HG03060 (cell line): ENCODE measurements at regions not wholly inside any gene's neighbourhood (a gene's known extent, or its start where the extent isn't known, plus 50 kb on each side); places are given as distances from the start of the nearest gene placed in this dataset.
A peak's percentile ranks its signal among the peaks of the same experiment; 100 is the strongest.

Source experiments
- ATAC-seq: cut with Tn5 transposase; IDR thresholded peaks from one replicate; pipeline ENCODE4 v1.9.1; 2021; ENCODE audit warnings: low read depth, moderate number of reproducible peaks; ENCODE audit not compliant: unreplicated experiment

- no peak for ATAC-seq
These were observed 226.6 kb downstream of the MTX2 start for GRCh38 chr2:176495826-176496225.

- no peak for ATAC-seq
These were observed 227.5 kb downstream of the MTX2 start for GRCh38 chr2:176496761-176497160.

- ATAC-seq: no peak
These were observed 231.7 kb downstream of the MTX2 start for GRCh38 chr2:176500901-176501300.

- ATAC-seq: no peak
These were observed 232.4 kb downstream of the MTX2 start for GRCh38 chr2:176501617-176502016.

DNA sequence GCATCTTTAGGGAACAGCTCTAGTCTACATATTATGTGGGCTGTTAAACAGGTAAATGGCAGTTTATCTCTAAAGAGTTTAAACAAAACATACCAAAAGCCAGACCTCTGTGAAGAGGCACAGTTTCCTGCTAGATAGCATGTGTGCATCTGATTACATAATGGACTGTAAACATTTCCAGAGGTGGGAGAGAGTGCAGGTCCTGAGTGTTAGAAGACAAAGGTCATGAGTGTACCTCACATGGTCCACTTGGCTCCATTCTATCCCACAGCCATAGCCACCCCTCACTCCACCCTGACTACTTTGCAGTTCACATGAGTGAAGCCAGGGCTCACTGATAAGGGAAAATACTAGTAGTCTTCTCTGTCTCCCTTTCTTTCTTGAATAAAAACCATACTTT lies 233.4 kb downstream of the MTX2 start:
- no peak for ATAC-seq

- ATAC-seq: no peak
These were observed 234.5 kb downstream of the MTX2 start for GRCh38 chr2:176503776-176504175.

GRCh38 chr2:176504440-176504839 lies 235.2 kb downstream of the MTX2 start:
- ATAC-seq: no peak

DNA sequence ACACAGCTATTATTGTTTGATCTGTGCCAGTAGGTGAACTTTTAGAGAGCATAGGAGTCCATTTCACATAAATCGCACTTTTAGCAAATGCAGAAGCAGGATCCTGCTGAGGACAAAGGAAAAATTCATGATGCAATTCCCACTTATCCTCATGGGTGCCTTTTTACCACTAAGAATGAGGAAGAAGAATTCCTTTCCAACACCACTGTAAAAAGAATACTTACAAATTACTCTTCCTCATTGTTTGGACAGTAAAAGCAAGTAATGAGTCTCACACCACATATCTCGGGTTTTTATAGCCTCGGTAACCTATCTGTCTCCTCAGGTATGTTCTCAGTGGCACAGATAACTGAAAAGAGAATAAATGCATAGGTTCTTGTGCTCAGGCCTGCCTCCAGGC lies 238.5 kb downstream of the MTX2 start:
- no peak for ATAC-seq

DNA sequence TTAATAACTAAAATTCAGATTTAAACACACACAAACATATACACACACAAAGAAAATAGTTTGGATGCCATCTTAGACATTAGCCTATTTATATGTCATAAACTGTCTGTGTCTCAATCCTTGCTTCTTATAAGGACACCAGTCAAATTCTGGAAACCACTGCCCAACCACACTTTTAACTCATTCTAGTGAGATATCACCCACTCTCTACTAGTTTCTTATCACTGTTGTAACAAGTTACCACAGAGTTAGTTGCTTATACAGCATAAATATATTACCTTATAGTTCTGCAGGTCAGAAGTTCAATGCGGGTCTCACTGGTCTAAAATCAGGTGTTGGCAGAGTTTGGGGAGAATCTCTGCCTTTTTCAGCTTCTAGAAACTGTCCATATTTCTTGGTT lies 239.1 kb downstream of the MTX2 start:
- ATAC-seq: no peak

GRCh38 chr2:176508984-176509740 lies 239.9 kb downstream of the MTX2 start:
- ATAC-seq: peak; percentile 75

DNA sequence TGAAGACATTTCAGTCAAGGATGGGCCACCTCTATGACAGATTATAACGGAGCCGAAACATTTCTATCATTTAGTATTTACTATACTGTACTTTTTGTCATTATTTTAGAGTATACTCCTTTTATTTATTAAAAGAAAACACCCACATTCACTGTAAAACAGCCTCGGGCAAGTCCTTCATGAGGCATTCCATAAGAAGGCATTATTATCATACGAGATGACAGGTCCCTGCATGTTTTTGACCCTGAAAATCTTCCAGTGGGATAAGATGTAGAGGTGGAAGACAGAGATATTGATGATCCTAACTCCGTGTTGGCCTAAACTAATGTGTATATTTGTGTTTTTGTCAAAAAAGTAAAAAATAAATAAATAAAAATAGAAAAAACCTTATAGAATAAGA lies 245.0 kb downstream of the MTX2 start:
- no peak for ATAC-seq

DNA sequence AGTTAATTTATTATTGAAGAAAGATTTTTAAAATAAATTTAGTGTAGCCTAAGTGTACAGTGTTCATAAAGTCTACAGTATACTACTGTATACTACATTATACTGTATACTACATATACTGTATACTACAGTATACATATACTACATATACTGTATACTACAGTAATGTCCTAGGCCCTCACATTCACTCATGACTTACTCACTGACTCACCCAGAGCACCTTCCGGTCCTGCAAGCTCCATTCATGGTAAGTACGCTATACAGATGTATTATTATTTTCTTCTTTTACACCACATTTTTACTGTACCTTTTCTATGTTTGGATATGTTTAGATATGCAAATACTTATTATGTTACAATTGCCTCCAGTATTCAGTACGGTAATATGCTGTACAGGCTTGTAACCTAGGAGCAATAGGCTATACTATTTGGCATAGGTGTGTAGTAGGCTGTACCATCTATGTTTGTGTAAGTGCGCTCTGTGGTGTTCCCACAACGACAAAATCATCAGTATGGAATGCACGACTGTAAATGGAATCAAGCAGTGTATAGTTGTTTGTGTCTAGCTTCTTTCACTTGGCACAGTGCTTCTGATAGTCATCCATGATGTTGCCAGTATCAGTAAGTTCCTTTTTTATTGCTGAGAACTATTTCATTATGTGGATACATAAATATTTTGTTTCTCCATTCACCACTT lies 245.7 kb downstream of the MTX2 start:
- no peak for ATAC-seq

DNA sequence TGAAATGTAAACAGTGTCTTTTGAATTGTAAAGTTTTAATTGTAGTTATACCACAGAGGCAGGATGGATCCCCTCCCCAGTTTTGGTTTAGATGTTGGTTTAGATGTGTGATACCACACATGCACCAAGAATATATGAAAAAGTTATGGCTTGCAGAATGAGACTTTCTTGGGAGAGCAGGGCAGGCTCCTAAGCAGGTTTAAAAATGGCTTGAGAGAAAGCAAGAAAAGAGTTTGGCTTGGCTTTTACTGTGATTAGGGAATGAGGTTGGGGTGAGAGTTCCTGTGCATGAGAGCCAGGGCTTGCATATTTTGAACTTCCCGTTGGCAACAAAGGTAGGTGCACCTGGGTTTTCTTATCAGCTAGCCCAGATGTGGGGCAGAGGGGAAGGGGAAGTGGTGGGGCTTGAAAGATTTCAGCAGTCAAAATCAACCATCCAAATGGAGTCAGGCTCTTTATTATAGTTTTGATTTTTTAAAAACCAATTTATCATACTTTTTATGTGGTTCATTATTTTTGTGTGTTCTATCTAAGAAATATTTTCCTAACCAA lies 246.9 kb downstream of the MTX2 start:
- ATAC-seq: no peak

- ATAC-seq: no peak
These were observed 249.6 kb downstream of the MTX2 start for GRCh38 chr2:176518823-176519222.

DNA sequence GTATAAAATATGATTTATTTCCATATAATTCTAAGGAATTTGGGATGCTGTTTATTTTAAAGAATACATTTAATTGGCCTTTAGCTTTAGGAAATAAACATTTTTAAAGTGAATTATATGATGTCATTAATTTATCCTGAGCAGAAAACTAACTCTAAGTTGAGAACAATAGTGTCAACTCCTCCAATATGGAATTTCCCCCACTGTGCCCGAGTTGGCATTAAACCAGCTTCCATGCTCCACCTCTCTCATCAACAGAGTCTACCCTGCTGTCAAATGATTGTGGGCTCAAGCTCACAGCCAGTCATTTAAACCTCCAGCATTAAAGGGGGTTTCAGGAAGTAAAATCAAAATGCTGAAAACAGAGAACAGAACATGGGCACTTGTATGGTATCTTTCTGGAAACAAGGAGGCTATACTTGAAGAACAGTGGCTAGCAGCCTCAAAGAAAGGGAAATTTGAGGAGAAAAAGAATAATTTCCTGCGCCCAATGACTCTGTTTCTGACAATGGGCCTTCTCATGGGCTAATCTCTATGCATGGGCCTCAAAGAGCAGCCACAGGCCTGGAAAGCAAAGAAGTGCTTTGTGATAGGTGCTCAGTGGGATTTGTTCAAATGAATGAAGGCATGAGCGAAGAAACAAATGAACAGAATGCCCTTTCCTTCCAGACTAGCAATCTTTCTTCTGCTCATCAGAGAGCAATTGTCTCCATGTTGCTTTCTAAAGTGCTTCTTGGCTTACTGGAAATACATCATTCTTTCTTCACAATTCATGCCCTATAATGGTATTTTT lies 252.8 kb downstream of the MTX2 start:
- ATAC-seq: no peak

DNA sequence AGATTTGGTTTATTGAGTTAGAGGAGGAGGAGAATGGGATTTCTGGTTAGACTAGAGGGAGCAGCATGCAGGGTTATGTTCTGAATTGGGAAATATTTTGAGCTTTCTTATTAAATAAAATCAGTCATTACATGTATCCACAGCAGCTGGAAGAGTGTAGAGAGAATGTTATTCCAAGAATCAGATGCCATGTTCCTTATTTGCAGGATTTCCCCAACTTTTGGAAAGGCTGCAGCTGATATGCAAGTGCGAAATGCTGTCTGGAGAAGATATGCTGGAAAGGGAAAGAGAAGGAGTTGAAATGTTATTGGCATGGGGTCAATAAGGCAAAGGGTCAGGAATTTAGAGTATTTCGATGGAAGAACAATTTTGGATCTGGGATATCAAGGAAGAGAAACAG lies 255.8 kb downstream of the MTX2 start:
- ATAC-seq: no peak

DNA sequence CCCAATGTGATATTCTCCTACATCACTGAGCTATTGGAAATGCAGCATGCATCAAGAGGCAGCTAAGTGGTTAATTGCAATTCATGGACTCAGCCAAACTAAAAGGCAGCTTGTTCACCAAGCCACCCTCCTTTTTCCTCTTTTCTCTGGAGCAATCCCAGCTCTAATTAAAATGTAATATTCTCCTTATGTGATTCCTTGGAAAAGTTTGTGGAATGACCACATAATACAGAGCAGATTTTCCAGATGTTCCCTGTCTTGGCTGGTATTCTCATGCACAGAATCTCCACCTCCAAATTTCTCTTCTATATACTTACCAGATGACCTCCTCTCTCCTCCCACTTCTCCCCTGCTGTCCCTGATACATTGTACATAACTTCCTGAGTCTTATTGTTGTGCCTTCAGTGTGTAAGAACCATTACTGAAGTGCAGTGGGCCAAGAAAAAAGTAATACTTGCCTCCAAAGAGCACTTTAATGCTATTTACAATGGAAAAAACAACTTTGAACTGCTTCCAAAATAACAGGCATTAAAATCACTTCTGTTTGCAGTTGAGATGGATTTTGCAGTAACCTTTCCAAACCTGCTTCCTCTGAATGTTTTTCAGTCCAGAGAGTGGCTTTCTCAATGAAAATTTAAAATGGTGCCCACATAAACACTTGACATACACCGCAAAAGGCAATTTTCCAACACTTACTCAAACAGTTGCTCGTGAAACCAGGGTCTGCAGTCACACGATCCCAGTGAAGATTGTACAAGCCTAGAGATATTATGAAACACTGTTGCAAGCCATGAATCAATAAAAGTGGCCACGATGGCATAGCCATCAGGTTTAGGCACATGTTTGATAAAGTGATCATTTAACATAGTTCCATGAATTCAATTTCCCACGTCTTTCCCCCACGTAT lies 258.0 kb downstream of the MTX2 start:
- ATAC-seq: no peak

GRCh38 chr2:176531608-176532007 lies 262.4 kb downstream of the MTX2 start:
- ATAC-seq: no peak

DNA sequence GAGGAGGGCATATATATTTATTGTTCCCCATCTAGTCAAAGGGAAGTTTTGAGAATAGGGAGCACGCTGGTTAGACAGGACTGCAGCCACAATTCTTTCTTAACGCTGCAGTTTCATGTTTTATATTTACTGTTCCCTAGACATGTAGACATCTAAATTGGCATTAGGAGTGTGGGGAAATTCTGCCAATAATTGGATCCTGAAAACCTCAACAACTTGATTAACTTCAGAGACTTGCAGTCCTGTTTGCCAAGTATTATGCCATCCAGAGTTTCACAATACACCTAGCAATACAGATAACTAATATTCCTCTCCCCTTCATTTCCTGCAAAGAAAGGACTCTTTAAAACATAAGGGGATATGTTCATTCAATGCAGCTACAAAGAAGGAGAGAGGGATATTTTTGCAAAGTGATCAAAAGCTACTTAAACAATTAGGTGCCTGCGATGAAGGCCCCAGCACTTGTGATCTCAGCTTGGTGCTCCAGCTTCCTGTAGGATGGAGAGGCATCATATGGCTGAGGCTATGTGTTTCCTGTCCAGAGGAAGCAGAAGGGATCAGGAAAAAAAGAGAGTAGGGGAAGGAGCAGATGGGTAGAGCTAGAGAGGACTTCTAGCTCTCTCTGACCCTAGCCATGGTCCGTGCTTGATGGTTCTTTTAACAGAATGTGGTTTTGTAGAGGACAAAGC lies 264.4 kb downstream of the MTX2 start:
- no peak for ATAC-seq
